ENCODE measurements at regions not wholly inside any gene's neighbourhood (a gene's known extent, or its start where the extent isn't known, plus 50 kb on each side); places are given as distances from the start of the nearest gene placed in this dataset.
A peak's percentile ranks its signal among the peaks of the same experiment; 100 is the strongest.

- DNase-seq (ENCODE audit: low spot score): no peak
Measured at GRCh38 chr17:73754886-73755400, 110.7 kb upstream of the SDK2 start.

GRCh38 chr17:73757420-73757819 lies 113.2 kb upstream of the SDK2 start:
- DNase-seq (ENCODE audit: low spot score): no peak

DNA sequence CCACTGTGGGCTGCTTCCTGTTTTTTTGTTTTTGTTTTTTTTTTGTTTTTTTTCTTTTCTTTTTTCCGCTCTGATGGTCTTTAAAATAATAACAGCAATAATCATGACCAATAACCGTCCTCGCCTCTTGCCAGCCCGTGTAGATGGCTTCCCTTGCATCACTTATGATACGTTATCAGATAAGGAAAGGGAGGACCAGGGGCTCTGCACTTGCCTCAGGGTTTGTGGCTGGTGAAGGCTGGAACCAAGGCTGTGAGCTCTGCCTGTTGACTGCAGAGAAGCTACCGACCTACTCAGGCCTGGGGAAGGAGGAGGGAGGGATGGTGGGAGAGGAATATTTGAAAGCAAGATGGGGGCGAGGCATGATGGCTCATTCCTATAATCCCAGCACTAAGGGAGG lies 114.0 kb upstream of the SDK2 start:
- no peak for DNase-seq (ENCODE audit: low spot score)

GRCh38 chr17:73759324-73759723 lies 115.1 kb upstream of the SDK2 start:
- no peak for DNase-seq (ENCODE audit: low spot score)

- DNase-seq (ENCODE audit: low spot score): no peak
Measured at GRCh38 chr17:73759734-73760438, 115.6 kb upstream of the SDK2 start.

DNA sequence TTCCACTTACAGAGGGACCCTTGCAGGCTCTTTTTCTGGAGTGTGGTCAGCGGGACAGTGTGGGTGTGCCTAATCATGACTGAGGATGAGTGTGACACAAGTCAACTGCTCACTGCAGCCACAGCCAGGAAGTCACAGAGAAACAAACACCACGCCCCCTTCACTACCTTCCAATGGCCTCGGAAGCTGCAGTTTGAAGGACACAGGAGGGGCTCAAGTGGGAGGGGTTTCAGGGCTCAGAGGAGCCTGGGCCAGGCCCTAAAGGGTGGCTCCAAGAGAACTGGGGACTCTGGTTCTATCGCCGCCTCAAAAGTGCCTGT lies 116.2 kb upstream of the SDK2 start:
- DNase-seq (ENCODE audit: low spot score): no peak

DNA sequence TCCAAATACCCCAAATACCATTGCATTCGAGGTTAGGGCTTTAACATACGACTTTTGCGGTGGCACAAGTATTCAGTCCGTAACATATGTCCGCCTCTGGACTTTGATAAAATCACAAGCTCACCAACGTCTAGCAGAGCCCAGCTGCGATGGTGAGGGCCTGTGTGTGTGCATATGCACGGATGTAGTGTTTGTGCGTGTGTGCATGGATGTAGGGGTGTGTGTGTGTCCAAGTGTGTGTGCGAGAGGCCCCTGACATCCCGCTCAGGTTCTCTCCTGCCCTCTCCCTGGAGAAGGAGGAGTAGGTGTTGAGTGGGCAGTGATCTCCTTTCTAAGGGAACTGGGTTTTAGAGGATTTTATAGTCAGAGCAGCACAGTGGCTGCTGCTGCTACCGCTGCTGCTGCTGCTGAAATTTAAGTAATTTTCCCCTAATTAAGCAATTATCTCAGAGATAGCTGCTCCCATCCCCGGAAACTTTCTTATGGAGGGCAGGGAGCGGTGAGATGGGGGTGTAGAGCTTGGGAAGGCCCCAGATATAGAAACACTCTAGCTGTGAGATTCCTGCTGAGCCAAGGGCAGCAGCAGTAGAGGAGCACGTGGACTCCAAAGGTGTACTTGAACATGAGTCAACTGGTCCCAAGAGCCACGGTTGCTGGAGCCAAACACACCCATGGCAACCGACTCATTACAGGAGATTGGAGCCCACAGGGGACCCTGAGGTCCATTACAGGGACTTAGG lies 121.7 kb upstream of the SDK2 start:
- DNase-seq (ENCODE audit: low spot score): no peak

DNA sequence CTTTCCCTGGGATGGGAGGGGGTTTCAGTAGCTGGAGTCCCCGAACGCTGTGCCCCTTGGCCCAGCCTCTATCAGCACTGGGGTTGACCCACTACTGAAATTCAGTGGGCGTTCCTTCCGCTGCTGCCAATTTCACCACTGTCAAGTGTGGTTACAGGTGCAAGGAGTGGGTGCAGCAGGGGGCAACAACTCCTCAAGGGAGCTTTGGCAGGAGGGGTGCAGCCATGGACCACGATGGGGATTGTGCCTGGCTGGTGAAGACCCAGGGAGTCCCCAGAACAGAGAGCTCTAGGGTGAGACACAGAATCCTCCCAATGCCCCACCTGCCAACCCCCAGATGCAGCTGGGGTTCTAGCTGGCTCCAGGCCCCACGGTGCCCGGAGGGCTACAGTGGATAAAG lies 123.5 kb upstream of the SDK2 start:
- DNase-seq (ENCODE audit: low spot score): no peak

- DNase-seq (ENCODE audit: low spot score): no peak
Measured at GRCh38 chr17:73768691-73769090, 124.4 kb upstream of the SDK2 start.

DNA sequence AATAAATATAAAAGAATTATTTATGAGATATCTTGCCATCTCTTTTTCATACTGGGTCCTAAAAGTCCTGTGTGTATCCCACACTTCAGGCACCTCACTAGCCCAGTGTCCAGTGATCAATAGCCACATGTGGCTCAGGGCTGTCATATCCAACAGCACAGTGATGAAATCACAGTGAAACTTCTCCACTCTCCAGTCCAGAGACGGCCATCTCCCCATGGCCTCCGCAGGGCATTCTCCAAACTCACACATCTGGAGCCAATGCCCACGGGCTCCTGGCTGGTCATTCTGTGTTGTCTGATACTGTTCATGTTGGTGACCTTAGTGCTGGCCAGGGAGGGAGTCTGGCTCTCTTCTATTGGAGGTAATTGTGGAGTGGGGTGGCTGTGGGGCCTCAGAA lies 125.2 kb upstream of the SDK2 start:
- DNase-seq (ENCODE audit: low spot score): no peak

DNA sequence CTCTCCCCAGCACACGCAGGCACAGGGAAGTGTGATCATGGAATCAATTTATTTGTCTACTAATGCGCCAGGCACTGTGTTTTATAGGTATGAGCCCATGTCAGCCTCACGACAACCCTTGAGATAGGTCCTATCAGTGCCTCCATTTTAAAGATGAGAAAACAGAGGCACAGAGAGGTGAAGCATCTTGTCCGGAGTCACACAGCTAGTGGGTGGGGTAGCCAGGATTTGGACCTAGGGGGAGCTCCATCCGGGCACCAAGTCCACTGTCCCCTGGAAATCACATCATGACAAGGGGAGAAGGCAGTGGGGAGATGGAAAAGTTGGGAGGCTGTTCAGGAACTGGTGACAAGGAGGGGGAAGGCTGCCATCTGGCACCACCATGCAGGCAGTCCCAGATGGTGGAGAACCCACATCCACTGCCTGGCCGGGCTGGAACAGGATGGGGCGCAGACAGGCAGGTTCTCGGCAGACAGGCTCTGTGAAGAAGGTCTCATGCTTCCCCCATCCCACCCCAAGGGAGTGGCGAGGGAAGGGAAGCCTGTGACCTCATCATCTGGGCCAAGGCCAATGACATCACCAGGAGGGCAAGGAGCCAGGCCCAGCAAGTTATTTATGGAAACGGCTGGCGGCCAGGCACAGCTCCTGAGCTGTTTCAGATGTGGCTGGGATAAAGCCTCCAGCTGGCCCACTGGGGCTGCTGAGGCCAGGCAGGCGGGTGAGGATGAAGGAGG lies 126.0 kb upstream of the SDK2 start:
- peak; percentile 80 for DNase-seq (ENCODE audit: low spot score)

GRCh38 chr17:73770849-73771229 lies 126.6 kb upstream of the SDK2 start:
- no peak for DNase-seq (ENCODE audit: low spot score)

DNA sequence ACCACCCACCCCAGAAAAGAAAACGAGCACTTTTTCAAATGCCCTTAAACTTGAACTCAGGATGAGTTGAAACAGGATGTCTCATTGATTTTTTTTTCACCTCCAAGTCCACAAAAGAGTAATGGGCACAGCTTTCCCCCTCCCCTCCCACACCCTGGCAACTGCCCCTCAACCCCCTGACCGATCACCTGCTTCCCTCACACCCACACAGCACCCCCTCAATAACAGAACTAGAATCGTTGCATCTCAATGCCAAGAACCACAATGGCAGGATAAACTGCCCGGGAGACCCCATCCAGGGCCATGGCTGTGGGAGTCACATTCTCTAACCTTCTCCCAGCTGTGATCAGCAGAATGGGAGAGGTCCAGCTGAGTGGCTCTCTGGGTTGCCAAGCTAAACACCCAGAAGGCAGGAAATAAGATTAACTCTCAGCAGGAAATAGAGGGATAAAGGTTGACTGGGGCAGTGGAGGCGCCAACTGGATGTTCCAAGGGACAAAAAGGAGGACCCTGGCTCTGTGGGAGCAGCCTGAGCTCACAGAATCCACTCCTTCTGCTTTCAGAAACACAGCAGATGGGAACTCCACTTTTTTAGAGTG lies 128.0 kb upstream of the SDK2 start:
- no peak for DNase-seq (ENCODE audit: low spot score)

DNA sequence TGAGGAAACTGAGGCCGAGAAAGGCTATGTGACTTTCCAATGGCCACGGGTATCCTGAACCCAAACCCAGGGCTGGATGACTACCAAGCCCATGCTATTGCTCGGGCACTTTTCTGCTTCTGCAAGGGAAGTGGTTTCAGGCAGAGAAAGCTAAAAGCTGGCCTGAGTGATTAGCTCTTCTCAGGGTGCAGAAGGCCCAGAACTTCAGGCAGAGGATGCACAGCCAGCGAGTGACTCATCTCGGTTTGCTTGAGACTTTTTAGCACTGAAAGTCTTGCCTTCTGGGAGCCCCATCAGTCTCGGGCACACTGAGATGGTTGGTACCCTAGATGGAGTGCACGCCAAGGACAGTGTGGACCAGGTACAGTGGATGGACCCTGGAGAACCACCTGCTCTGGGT lies 129.5 kb upstream of the SDK2 start:
- peak; percentile 34 for DNase-seq (ENCODE audit: low spot score)

DNA sequence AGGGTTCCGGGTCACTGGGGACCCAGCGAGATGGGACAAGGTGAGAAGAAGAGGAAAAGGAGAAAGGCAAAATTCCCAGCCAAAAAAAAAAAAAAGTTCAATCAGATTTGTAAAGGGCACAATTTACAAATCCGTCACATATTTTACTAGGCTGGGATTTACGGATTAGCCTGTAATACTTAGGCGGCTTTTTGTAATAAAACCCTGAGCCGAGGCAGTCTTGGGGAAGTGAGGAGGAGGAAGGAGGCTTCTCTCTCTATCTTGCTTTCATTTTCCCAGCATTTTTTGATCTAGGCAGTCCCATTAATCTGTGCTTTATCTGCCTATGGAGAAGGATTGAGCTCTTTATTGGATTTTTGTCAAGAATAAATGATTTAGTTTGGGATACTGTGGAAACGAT lies 130.6 kb upstream of the SDK2 start:
- DNase-seq (ENCODE audit: low spot score): no peak

- DNase-seq (ENCODE audit: low spot score): no peak
Measured at GRCh38 chr17:73776351-73777130, 132.3 kb upstream of the SDK2 start.

GRCh38 chr17:73777131-73777449 lies 132.8 kb upstream of the SDK2 start:
- no peak for DNase-seq (ENCODE audit: low spot score)

DNA sequence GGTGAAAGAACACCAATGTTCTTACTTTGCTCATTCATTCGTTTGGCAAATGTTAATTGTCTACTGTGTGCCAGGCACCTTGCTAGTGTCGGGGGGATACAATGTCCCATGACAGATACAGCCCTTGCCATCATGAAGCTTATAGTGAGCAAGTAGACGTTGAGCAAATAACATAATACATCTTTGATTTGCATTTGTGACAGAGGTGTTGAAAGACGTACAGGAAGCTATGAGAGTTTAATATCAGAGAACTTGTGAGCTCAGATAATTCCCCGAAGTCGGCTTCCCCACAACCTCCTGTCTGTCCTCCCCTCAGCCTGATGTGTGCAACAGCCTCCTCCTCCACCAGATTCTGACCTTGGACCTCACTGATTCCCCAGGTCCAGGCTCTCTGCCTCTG lies 138.0 kb upstream of the SDK2 start:
- DNase-seq (ENCODE audit: low spot score): no peak

- no peak for DNase-seq (ENCODE audit: low spot score)
Measured at GRCh38 chr17:73782641-73783381, 138.6 kb upstream of the SDK2 start.

DNA sequence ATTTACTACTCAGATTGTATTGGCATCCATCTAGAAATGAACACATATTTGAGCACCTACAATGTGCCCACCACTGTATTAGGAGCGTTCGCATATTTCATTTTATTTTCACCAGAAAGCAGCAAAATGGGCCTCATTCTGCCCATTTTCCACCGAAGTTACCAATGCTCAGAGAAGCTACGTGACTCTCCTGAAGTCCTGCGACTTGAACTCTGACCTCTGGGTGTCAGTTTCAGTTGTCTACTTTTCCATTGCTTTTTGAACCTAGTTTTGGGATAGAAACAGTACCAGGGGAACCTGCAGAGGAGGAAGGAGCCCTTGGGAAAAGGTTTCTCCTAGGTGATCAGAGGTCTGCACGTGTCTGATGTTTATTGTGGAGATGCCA lies 139.1 kb upstream of the SDK2 start:
- DNase-seq (ENCODE audit: low spot score): no peak

GRCh38 chr17:73783945-73784603 lies 139.8 kb upstream of the SDK2 start:
- DNase-seq (ENCODE audit: low spot score): no peak

Data from AG20443 (cell line).